Stimulated activated CD4-positive, alpha-beta T cell treated with anti-CD3 and anti-CD28 coated beads, Interleukin-12 subunit alpha, Interleukin-12 subunit beta, amount 100 ng/mL, for 48 hours (primary cell): ENCODE measurements at regions not wholly inside any gene's neighbourhood (a gene's known extent, or its start where the extent isn't known, plus 50 kb on each side); places are given as distances from the start of the nearest gene placed in this dataset.

Source experiments
- DNase-seq, 3 donors: peaks; one replicate each; pipeline ENCODE4 v3.0.0-alpha.2; 2020; ENCODE audit warnings: low read depth in 2 of 3, low spot score in 1 of 3

GRCh38 chr7:88700725-88701124, 58.8 kb upstream of the ZNF804B start:
- no peak for DNase-seq

GRCh38 chr7:88694207-88694606, 65.3 kb upstream of the ZNF804B start:
- no peak for DNase-seq

- no peak for DNase-seq
Observed at GRCh38 chr7:88693131-88693530, 66.4 kb upstream of the ZNF804B start.

- DNase-seq = no peak
Observed at GRCh38 chr7:88692493-88692892, 67.0 kb upstream of the ZNF804B start.

- no peak for DNase-seq
Observed at GRCh38 chr7:88689821-88690220, 69.7 kb upstream of the ZNF804B start.

GRCh38 chr7:88688222-88688621, 71.3 kb upstream of the ZNF804B start:
- no peak for DNase-seq

GRCh38 chr7:88686468-88687229, 72.9 kb upstream of the ZNF804B start:
- DNase-seq = no peak

- no peak for DNase-seq
Observed at GRCh38 chr7:88681682-88682081, 77.8 kb upstream of the ZNF804B start.

GRCh38 chr7:88670536-88670935, 89.0 kb upstream of the ZNF804B start:
- no peak for DNase-seq

GRCh38 chr7:88669913-88670312, 89.6 kb upstream of the ZNF804B start:
- no peak for DNase-seq

- no peak for DNase-seq
Observed at GRCh38 chr7:88668591-88668990, 90.9 kb upstream of the ZNF804B start.

- no peak for DNase-seq
Observed at GRCh38 chr7:88666626-88667025, 92.9 kb upstream of the ZNF804B start.

GRCh38 chr7:88665892-88666514, 93.5 kb upstream of the ZNF804B start:
- no peak for DNase-seq

- DNase-seq = no peak
Observed at GRCh38 chr7:88664630-88665233, 94.8 kb upstream of the ZNF804B start.

- no peak for DNase-seq
Observed at GRCh38 chr7:88661921-88662320, 97.6 kb upstream of the ZNF804B start.

- no peak for DNase-seq
Observed at GRCh38 chr7:88647825-88648224, 111.7 kb upstream of the ZNF804B start.

GRCh38 chr7:88638583-88638982, 120.9 kb upstream of the ZNF804B start:
- DNase-seq = no peak

GRCh38 chr7:88637795-88638194, 121.7 kb upstream of the ZNF804B start:
- DNase-seq = no peak

GRCh38 chr7:88635149-88635548, 124.4 kb upstream of the ZNF804B start:
- no peak for DNase-seq

- no peak for DNase-seq
Observed at GRCh38 chr7:88629559-88629958, 129.9 kb upstream of the ZNF804B start.

- DNase-seq = no peak
Observed at GRCh38 chr7:88628363-88629085, 131.0 kb upstream of the ZNF804B start.

GRCh38 chr7:88617185-88617584, 142.3 kb upstream of the ZNF804B start:
- DNase-seq = no peak
